Thyroid gland (tissue), 4 donors: ENCODE measurements at regions not wholly inside any gene's neighbourhood (a gene's known extent, or its start where the extent isn't known, plus 50 kb on each side); places are given as distances from the start of the nearest gene placed in this dataset.
"Not testable (repeated sequence)": the region's sequence is repeated elsewhere in the genome, so short reads cannot be mapped to it uniquely, and the experiment has no call there.

Experiments
- DNase-seq, 2 donors: peaks; one replicate each; pipeline ENCODE4 v3.0.0-alpha.2; 2019
- H3K27ac ChIP-seq, 3 donors: fragments of 200-600 bp; sonication (generic); 1 replicate in 2 of 3; 2 replicates in 1 of 3; pipeline ENCODE4 v1.5.1; 2016 to 2019; ENCODE audit warnings: mild to moderate bottlenecking in 1 of 3, moderate library complexity in 1 of 3
- H3K27me3 ChIP-seq: fragments of 200-600 bp; sonication (generic); one replicate; pipeline ENCODE4 v1.5.1; 2019
- H3K36me3 ChIP-seq, 2 donors: fragments of 200-600 bp; sonication (generic); one replicate each; pipeline ENCODE4 v1.5.1; 2016 to 2019
- H3K4me1 ChIP-seq, 2 donors: fragments of 200-600 bp; sonication (generic); one replicate each; pipeline ENCODE4 v1.5.1; 2017 to 2019
- H3K4me3 ChIP-seq, 3 donors: fragments of 200-600 bp; sonication (generic); replicated peaks in 1 of 3; 1 replicate in 2 of 3; 2 replicates in 1 of 3; pipeline ENCODE4 v1.5.1; 2016; ENCODE audit warnings: mild to moderate bottlenecking in 1 of 3
- H3K9me3 ChIP-seq: fragments of 200-600 bp; sonication (generic); one replicate; pipeline ENCODE4 v1.5.1; 2017
- POLR2A ChIP-seq, 2 donors: fragments of 450-650 bp; IDR thresholded peaks; one replicate each; pipeline ENCODE4 v1.6.1; 2017; ENCODE audit warnings: antibody characterized with exemption in 2 of 2, mild to moderate bottlenecking in 2 of 2, moderate library complexity in 1 of 2
- WGBS, 2 donors: methylation state at CpG; one replicate each; pipeline ENCODE4 v1.1.5; 2017; 5-methylcytosine and 5-hydroxymethylcytosine counted together
- intact Hi-C: fragments of 100-400 bp; cut with DNase I; formaldehyde crosslinking; loops from one replicate; pipeline ENCODE4 v1.15.1; 2023
- TF ChIP-seq, protein P1 (sequence below), 6 experiments: fragments of 200-600 bp in 3 of 6; fragments of 450-650 bp in 3 of 6; sonication (generic) in 3 of 6; IDR thresholded peaks; one replicate each; pipeline ENCODE4 v1.5.1; 2016 to 2019; ENCODE audit warnings: antibody characterized with exemption in 6 of 6, mild to moderate bottlenecking in 2 of 6, inconsistent platforms in 1 of 6, moderate library complexity in 1 of 6

DNA sequence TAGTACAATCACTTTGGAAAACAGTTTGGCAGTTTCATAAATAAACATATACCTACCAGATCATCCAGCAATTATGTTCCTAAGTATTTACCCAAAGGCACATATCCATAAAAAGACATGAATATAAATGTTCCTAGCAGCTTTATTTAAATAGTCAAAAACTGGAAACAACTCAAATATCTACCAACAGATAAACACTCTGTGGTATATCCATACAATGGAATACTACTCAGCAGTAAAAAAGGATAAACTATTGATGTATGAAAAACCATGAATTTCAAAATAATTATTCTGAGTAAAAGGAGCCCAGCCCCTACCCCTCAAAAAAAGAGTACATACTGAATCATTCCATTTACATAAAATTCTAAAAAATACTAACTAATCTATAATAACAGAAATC, 232.7 kb upstream of the SLC30A5 start:
- Histone ChIP-seq H3K9me3 (no peaks in the 10 kb centered on the region), H3K4me3 (no peak overlapping the region), H3K27ac (no peak overlapping the region), H3K4me1 (no peaks in the 10 kb centered on the region), H3K27me3 (no peaks in the 10 kb centered on the region), H3K36me3 (no peaks in the 10 kb centered on the region)
- no peak for DNase-seq
- no peak for TF ChIP-seq POLR2A (IDR thresholded peaks at IDR 0.05)
- TF ChIP-seq, protein P1, sequence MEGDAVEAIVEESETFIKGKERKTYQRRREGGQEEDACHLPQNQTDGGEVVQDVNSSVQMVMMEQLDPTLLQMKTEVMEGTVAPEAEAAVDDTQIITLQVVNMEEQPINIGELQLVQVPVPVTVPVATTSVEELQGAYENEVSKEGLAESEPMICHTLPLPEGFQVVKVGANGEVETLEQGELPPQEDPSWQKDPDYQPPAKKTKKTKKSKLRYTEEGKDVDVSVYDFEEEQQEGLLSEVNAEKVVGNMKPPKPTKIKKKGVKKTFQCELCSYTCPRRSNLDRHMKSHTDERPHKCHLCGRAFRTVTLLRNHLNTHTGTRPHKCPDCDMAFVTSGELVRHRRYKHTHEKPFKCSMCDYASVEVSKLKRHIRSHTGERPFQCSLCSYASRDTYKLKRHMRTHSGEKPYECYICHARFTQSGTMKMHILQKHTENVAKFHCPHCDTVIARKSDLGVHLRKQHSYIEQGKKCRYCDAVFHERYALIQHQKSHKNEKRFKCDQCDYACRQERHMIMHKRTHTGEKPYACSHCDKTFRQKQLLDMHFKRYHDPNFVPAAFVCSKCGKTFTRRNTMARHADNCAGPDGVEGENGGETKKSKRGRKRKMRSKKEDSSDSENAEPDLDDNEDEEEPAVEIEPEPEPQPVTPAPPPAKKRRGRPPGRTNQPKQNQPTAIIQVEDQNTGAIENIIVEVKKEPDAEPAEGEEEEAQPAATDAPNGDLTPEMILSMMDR (IDR thresholded peaks at IDR 0.05): no peak
- intact Hi-C loops: no loop called here

DNA sequence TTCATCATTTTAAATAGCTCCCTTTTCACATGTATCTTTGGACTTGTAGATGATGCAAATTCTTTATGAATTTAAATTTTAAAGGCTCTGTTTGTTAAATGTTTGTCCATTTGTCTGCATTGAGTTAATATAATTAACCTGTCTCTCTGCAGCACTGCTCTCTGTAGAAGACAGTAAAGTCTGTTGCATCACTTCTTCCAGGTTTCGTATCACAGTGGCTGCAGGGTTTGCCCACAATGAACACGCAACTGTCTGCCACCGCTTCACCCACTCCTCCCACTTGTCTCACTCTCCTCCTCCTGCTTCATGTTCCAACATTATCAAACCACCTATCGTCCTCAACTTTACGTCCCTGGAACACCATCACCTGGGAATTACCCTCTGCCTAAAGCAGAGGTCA, 231.3 kb upstream of the SLC30A5 start:
- no peaks in the 10 kb centered on the region for H3K4me1 ChIP-seq
- WGBS, 2 donors: 95 to 96% methylated on average over 5 of the region's 5 CpGs
- DNase-seq: no peak
- no peak overlapping the region for H3K27ac ChIP-seq
- no peaks in the 10 kb centered on the region for H3K9me3 ChIP-seq
- intact Hi-C loops: no loop called here
- TF ChIP-seq, protein P1 (IDR thresholded peaks at IDR 0.05): no peak
- TF ChIP-seq POLR2A (IDR thresholded peaks at IDR 0.05): no peak
- H3K27me3 ChIP-seq: no peaks in the 10 kb centered on the region
- no peak overlapping the region for H3K4me3 ChIP-seq
- no peaks in the 10 kb centered on the region for H3K36me3 ChIP-seq

DNA sequence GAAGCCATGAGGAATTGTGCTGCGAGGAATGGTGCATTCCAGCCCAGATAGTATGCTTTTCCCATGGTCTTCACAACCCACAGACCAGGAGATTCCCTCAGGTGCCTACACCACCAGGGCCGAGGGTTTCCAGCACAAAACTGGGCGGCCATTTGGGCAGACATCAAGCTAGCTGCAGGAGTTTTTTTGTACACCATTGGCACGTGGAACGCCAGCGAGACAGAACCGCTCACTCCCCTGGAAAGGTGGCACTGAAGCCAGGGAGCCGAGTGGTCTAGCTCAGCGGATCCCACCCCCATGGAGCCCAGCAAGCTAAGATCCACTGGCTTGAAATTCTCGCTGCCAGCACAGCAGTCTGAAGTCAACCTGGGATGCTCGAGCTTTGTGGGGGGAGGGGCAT, 228.6 kb upstream of the SLC30A5 start:
- H3K4me3 ChIP-seq, DNase-seq, H3K27ac ChIP-seq, H3K9me3 ChIP-seq, H3K36me3 ChIP-seq, H3K4me1 ChIP-seq, H3K27me3 ChIP-seq, intact Hi-C loops: not testable (repeated sequence)
- 75 to 90% methylated on average over 5 to 11 of the region's 11 CpGs for WGBS, 2 donors

- TF ChIP-seq, protein P1 (IDR thresholded peaks at IDR 0.05): no peak
- TF ChIP-seq POLR2A (IDR thresholded peaks at IDR 0.05): no peak
- DNase-seq: no peak
- 74 to 79% methylated on average over 6 of the region's 6 CpGs for WGBS, 2 donors
- Histone ChIP-seq H3K27ac (no peak overlapping the region), H3K9me3 (no peaks in the 10 kb centered on the region), H3K27me3 (no peaks in the 10 kb centered on the region), H3K4me1 (no peaks in the 10 kb centered on the region), H3K36me3 (no peaks in the 10 kb centered on the region), H3K4me3 (no peak overlapping the region)
- intact Hi-C loops: no loop called here
Observed at GRCh38 chr5:68872088-68872839, 221.6 kb upstream of the SLC30A5 start.

- Histone ChIP-seq H3K4me1 (no peaks in the 10 kb centered on the region), H3K4me3 (no peak overlapping the region), H3K9me3 (no peaks in the 10 kb centered on the region), H3K36me3 (no peaks in the 10 kb centered on the region), H3K27ac (no peak overlapping the region), H3K27me3 (no peaks in the 10 kb centered on the region)
- WGBS, 2 donors: 79 to 83% methylated on average over 4 of the region's 4 CpGs
- no peak for DNase-seq
- TF ChIP-seq POLR2A (IDR thresholded peaks at IDR 0.05): no peak
- TF ChIP-seq, protein P1 (IDR thresholded peaks at IDR 0.05): no peak
- intact Hi-C loops: no loop called here
Observed at GRCh38 chr5:68873198-68873597, 220.6 kb upstream of the SLC30A5 start.
